ENCODE measurements at regions not wholly inside any gene's neighbourhood (a gene's known extent, or its start where the extent isn't known, plus 50 kb on each side); places are given as distances from the start of the nearest gene placed in this dataset.

GRCh38 chr13:85371254-85371653 lies 428.0 kb downstream of the SLITRK6 start:
- DNase-seq, result no peak

- no peak for DNase-seq
Measured at GRCh38 chr13:85368686-85369085, 430.5 kb downstream of the SLITRK6 start.

- no peak for DNase-seq
Measured at GRCh38 chr13:85367887-85368286, 431.3 kb downstream of the SLITRK6 start.

GRCh38 chr13:85366759-85367417 lies 432.3 kb downstream of the SLITRK6 start:
- DNase-seq, result no peak

GRCh38 chr13:85363504-85363903 lies 435.7 kb downstream of the SLITRK6 start:
- no peak for DNase-seq

- no peak for DNase-seq
Measured at GRCh38 chr13:85362980-85363379, 436.2 kb downstream of the SLITRK6 start.

- no peak for DNase-seq
Measured at GRCh38 chr13:85347251-85347650, 452.0 kb downstream of the SLITRK6 start.

- DNase-seq, result no peak
Measured at GRCh38 chr13:85334187-85334586, 465.0 kb downstream of the SLITRK6 start.

- no peak for DNase-seq
Measured at GRCh38 chr13:85333506-85334020, 465.7 kb downstream of the SLITRK6 start.

GRCh38 chr13:85332615-85333014 lies 466.6 kb downstream of the SLITRK6 start:
- no peak for DNase-seq

- DNase-seq, result no peak
Measured at GRCh38 chr13:85321734-85322133, 477.5 kb downstream of the SLITRK6 start.

- DNase-seq, result no peak
Measured at GRCh38 chr13:85317781-85318180, 481.4 kb downstream of the SLITRK6 start.

- no peak for DNase-seq
Measured at GRCh38 chr13:85316506-85317025, 482.7 kb downstream of the SLITRK6 start.

GRCh38 chr13:85314686-85315085 lies 484.5 kb downstream of the SLITRK6 start:
- no peak for DNase-seq

- DNase-seq, result no peak
Measured at GRCh38 chr13:85313761-85314503, 485.3 kb downstream of the SLITRK6 start.

GRCh38 chr13:85312071-85312470 lies 487.1 kb downstream of the SLITRK6 start:
- DNase-seq, result no peak

- DNase-seq, result no peak
Measured at GRCh38 chr13:85303630-85304029, 495.6 kb downstream of the SLITRK6 start.

GRCh38 chr13:85298387-85298924 lies 500.8 kb downstream of the SLITRK6 start:
- no peak for DNase-seq

GRCh38 chr13:85288698-85289097 lies 510.5 kb downstream of the SLITRK6 start:
- DNase-seq, result no peak

GRCh38 chr13:85287528-85287927 lies 511.7 kb downstream of the SLITRK6 start:
- no peak for DNase-seq

- no peak for DNase-seq
Measured at GRCh38 chr13:85286081-85286480, 513.1 kb downstream of the SLITRK6 start.

GRCh38 chr13:85284349-85284748 lies 514.9 kb downstream of the SLITRK6 start:
- no peak for DNase-seq

- DNase-seq, result no peak
Measured at GRCh38 chr13:85283408-85283807, 515.8 kb downstream of the SLITRK6 start.

GRCh38 chr13:85282876-85283275 lies 516.3 kb downstream of the SLITRK6 start:
- no peak for DNase-seq
